ENCODE measurements at regions not wholly inside any gene's neighbourhood (a gene's known extent, or its start where the extent isn't known, plus 50 kb on each side); places are given as distances from the start of the nearest gene placed in this dataset.

- WGBS (ENCODE audit: low lambda C conversion rate), result 0% methylated on average over 2 of the region's 2 CpGs
- Histone ChIP-seq H2AFZ (ENCODE audit: low read length) (no peak overlapping the region), H3K4me2 (ENCODE audit: low read depth, low read length) (no peak overlapping the region), H3K4me3 (replicated peaks in 1 of 3; ENCODE audit: insufficient read depth in 1 of 3, low read depth in 2 of 3, low read length in 3 of 3) (no peak overlapping the region), H3K9me3 (ENCODE audit: low read length) (peaks cover 87% of the 10 kb centered on the region), H3K4me1 (ENCODE audit: insufficient read depth, low read length) (no peaks in the 10 kb centered on the region), H3K27ac (ENCODE audit: extremely low read length, insufficient read depth, low read length) (no peak overlapping the region), H3K36me3 (replicated peaks in 1 of 2; ENCODE audit: control insufficient read depth in 1 of 2, insufficient read depth in 2 of 2, low read length in 2 of 2) (no peaks in the 10 kb centered on the region), H4K20me1 (ENCODE audit: insufficient read depth, low read length) (no peaks in the 10 kb centered on the region), H3K27me3 (ENCODE audit: control insufficient read depth in 1 of 2, insufficient read depth in 2 of 2, low read length in 2 of 2) (no peaks in the 10 kb centered on the region), H3K9ac (ENCODE audit: insufficient read depth, low read depth, low read length) (no peak overlapping the region), H3K79me2 (ENCODE audit: insufficient read depth, low read length) (no peaks in the 10 kb centered on the region)
- ChIA-PET POLR2A (no interaction called here), CTCF (ENCODE audit: low intra/inter-chr PET ratio, low total read pairs) (no interaction called here)
- in situ Hi-C loops (cut with HindIII; ENCODE audit: extremely low pct_ligation_motif_present, low pct_unique_long_range_greater_than_20kb), result no loop called here
- DNase-seq (ENCODE audit: low spot score) (no peak), FAIRE-seq (no peak), ATAC-seq (no peak)
- intact Hi-C loops (cut with micrococcal nuclease; ENCODE audit: unreplicated experiment), result no loop called here
- TF ChIP-seq GLI4 (CRISPR knock-in tag; IDR thresholded peaks at IDR 0.05; ENCODE audit: borderline replicate concordance), result no peak
- peak; percentile 36; the same call in 1 of the 2 replicates for TF ChIP-seq RFX1 (IDR thresholded peaks at IDR 0.05)
- TF ChIP-seq CEBPB (IDR thresholded peaks at IDR 0.05; ENCODE audit: borderline replicate concordance, low read depth, low read length), result peak; percentile 67; the same call in 1 of the 2 replicates
- 0 out of 2 replicates have a peak, but pooled peaks have one; percentile 18 for TF ChIP-seq FOXA1 (IDR thresholded peaks at IDR 0.05)
- no peak for TF ChIP-seq FOXA1 (CRISPR knock-in tag; IDR thresholded peaks at IDR 0.05)
- peak; percentile 85 for TF ChIP-seq ATF7 (IDR thresholded peaks at IDR 0.05)
- TF ChIP-seq ATF7 (CRISPR knock-in tag; IDR thresholded peaks at IDR 0.05), result no peak
- BruUV-seq (replicated peaks), result no TSS peak
Observed at GRCh38 chr14:25477316-25478098, 427.6 kb upstream of the STXBP6 start.

- Histone ChIP-seq H2AFZ (ENCODE audit: low read length) (no peak overlapping the region), H3K79me2 (ENCODE audit: insufficient read depth, low read length) (no peaks in the 10 kb centered on the region), H3K4me3 (replicated peaks in 1 of 3; ENCODE audit: insufficient read depth in 1 of 3, low read depth in 2 of 3, low read length in 3 of 3) (no peak overlapping the region), H3K9me3 (ENCODE audit: low read length) (peaks cover 87% of the 10 kb centered on the region), H3K4me2 (ENCODE audit: low read depth, low read length) (no peak overlapping the region), H3K4me1 (ENCODE audit: insufficient read depth, low read length) (no peaks in the 10 kb centered on the region), H3K9ac (ENCODE audit: insufficient read depth, low read depth, low read length) (no peak overlapping the region), H4K20me1 (ENCODE audit: insufficient read depth, low read length) (no peaks in the 10 kb centered on the region), H3K36me3 (replicated peaks in 1 of 2; ENCODE audit: control insufficient read depth in 1 of 2, insufficient read depth in 2 of 2, low read length in 2 of 2) (no peaks in the 10 kb centered on the region), H3K27ac (ENCODE audit: extremely low read length, insufficient read depth, low read length) (no peak overlapping the region), H3K27me3 (ENCODE audit: control insufficient read depth in 1 of 2, insufficient read depth in 2 of 2, low read length in 2 of 2) (no peaks in the 10 kb centered on the region)
- ChIA-PET CTCF (ENCODE audit: low intra/inter-chr PET ratio, low total read pairs) (no interaction called here), POLR2A (no interaction called here)
- no peak for FAIRE-seq
- no peak for ATAC-seq
- intact Hi-C loops (cut with micrococcal nuclease; ENCODE audit: unreplicated experiment) (no loop called here), in situ Hi-C loops (cut with HindIII; ENCODE audit: extremely low pct_ligation_motif_present, low pct_unique_long_range_greater_than_20kb) (no loop called here)
- no TSS peak for BruUV-seq (replicated peaks)
- WGBS (ENCODE audit: low lambda C conversion rate), result 47% methylated on average over 1 of the region's 1 CpG
- no peak for DNase-seq (ENCODE audit: low spot score)
- TF ChIP-seq SMAD3 (CRISPR knock-in tag; IDR thresholded peaks at IDR 0.05) (no peak), SRSF9 (IDR thresholded peaks at IDR 0.05; ENCODE audit: borderline replicate concordance, insufficient read depth, low read depth, low read length, poor library complexity, severe bottlenecking) (no peak), AHDC1 (CRISPR knock-in tag; IDR thresholded peaks at IDR 0.05; ENCODE audit: borderline replicate concordance) (no peak), MEIS2 (CRISPR knock-in tag; IDR thresholded peaks at IDR 0.05) (no peak), ZNF674 (CRISPR knock-in tag; IDR thresholded peaks at IDR 0.05; ENCODE audit: low read depth) (no peak), ZNF549 (CRISPR knock-in tag; IDR thresholded peaks at IDR 0.05) (no peak), SAFB2 (CRISPR knock-in tag; IDR thresholded peaks at IDR 0.05; ENCODE audit: borderline replicate concordance, low read depth) (no peak), WIZ (CRISPR knock-in tag; IDR thresholded peaks at IDR 0.05) (no peak)
Observed at GRCh38 chr14:25472700-25473099, 422.8 kb upstream of the STXBP6 start.

Data from HepG2 (cell line).